Erythroblast (primary cell): ENCODE measurements at regions not wholly inside any gene's neighbourhood (a gene's known extent, or its start where the extent isn't known, plus 50 kb on each side); places are given as distances from the start of the nearest gene placed in this dataset.

Source experiments
- GATA1 ChIP-seq: IDR thresholded peaks from 2 replicates; pipeline ENCODE4 v1.6.1; 2011; ENCODE audit warnings: low read depth, mild to moderate bottlenecking, control low read depth, low read length, moderate library complexity
- POLR2A ChIP-seq: IDR thresholded peaks from 2 replicates; pipeline ENCODE4 v1.6.1; 2011; ENCODE audit warnings: mild to moderate bottlenecking, low read length

DNA sequence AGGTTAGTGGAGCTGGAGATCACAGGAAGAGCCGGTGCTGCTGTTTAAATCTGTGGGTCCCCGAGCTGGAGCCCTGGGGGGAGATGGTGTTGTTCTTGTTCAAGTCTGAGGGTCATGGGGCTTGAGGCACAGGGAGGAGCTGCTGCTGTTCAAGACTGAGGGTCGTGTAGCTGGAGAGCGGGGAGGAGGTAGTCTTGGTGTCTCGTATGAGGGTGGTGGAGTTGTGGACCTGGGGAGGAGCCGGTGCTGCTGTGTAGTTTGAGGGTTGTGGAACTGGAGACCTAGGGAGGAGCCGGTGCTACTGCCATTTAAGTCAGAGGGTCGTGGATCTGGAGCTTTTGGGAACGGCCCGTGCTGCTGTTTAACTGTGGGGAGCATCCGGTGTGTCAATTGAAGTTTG lies 112.2 kb upstream of the SULF2 start:
- TF ChIP-seq POLR2A: no peak
- no peak for TF ChIP-seq GATA1
